Stimulated activated effector memory CD8-positive, alpha-beta T cell treated with anti-CD3 and anti-CD28 coated beads, Interleukin-12 subunit alpha, Interleukin-12 subunit beta, amount 100 ng/mL, for 72 hours (primary cell): ENCODE measurements at regions not wholly inside any gene's neighbourhood (a gene's known extent, or its start where the extent isn't known, plus 50 kb on each side); places are given as distances from the start of the nearest gene placed in this dataset.
"Not testable (repeated sequence)": the region's sequence is repeated elsewhere in the genome, so short reads cannot be mapped to it uniquely, and the experiment has no call there.

ENCODE experiments used
- ATAC-seq: fragments of 150-1000 bp; cut with Tn5 transposase; 2 replicates; pipeline ENCODE4 v1.10.0; 2021
- DNase-seq, 2 donors: peaks; one replicate each; pipeline ENCODE4 v3.0.0; 2021 to 2022; ENCODE audit warnings: low spot score in 2 of 2
- H3K27ac Mint-ChIP-seq: one replicate; pipeline ENCODE4 v1.8.0; 2022; ENCODE audit warnings: mild to moderate bottlenecking, mixed read lengths
- H3K36me3 Mint-ChIP-seq: one replicate; pipeline ENCODE4 v1.8.0; 2022; ENCODE audit warnings: mild to moderate bottlenecking, mixed read lengths
- H3K4me1 Mint-ChIP-seq: one replicate; pipeline ENCODE4 v1.8.0; 2022; ENCODE audit warnings: mixed read lengths
- H3K4me3 Mint-ChIP-seq: one replicate; pipeline ENCODE4 v1.8.0; 2022; ENCODE audit warnings: mild to moderate bottlenecking, mixed read lengths
- H3K9me3 Mint-ChIP-seq: one replicate; pipeline ENCODE4 v1.8.0; 2022; ENCODE audit warnings: mixed read lengths

- H3K27ac Mint-ChIP-seq: no peak overlapping the region
- peaks cover 12% of the 10 kb centered on the region for H3K9me3 Mint-ChIP-seq
- H3K4me3 Mint-ChIP-seq: no peak overlapping the region
- ATAC-seq (no peak), DNase-seq (no peak)
- no peaks in the 10 kb centered on the region for H3K36me3 Mint-ChIP-seq
- no peaks in the 10 kb centered on the region for H3K4me1 Mint-ChIP-seq
These were observed 194.1 kb upstream of the TENM4 start for GRCh38 chr11:79634905-79635304.

GRCh38 chr11:79627281-79627680 lies 186.5 kb upstream of the TENM4 start:
- ATAC-seq (no peak), DNase-seq (no peak)
- H3K9me3 Mint-ChIP-seq: peaks cover 10% of the 10 kb centered on the region
- H3K36me3 Mint-ChIP-seq: no peaks in the 10 kb centered on the region
- H3K4me3 Mint-ChIP-seq: no peak overlapping the region
- no peaks in the 10 kb centered on the region for H3K4me1 Mint-ChIP-seq
- H3K27ac Mint-ChIP-seq: no peak overlapping the region

- no peak for DNase-seq
- H3K27ac Mint-ChIP-seq: no peak overlapping the region
- no peaks in the 10 kb centered on the region for H3K36me3 Mint-ChIP-seq
- H3K4me1 Mint-ChIP-seq: no peaks in the 10 kb centered on the region
- ATAC-seq: peak; percentile 65
- no peak overlapping the region for H3K4me3 Mint-ChIP-seq
- peaks cover 8% of the 10 kb centered on the region for H3K9me3 Mint-ChIP-seq
These were observed 185.6 kb upstream of the TENM4 start for GRCh38 chr11:79626135-79627075.

- H3K36me3 Mint-ChIP-seq: no peaks in the 10 kb centered on the region
- ATAC-seq (no peak), DNase-seq (no peak)
- H3K4me1 Mint-ChIP-seq: no peaks in the 10 kb centered on the region
- no peak overlapping the region for H3K4me3 Mint-ChIP-seq
- H3K27ac Mint-ChIP-seq: no peak overlapping the region
- peaks cover 6% of the 10 kb centered on the region for H3K9me3 Mint-ChIP-seq
These were observed 182.5 kb upstream of the TENM4 start for GRCh38 chr11:79623375-79623774.

- no peak overlapping the region for H3K4me3 Mint-ChIP-seq
- no peak overlapping the region for H3K27ac Mint-ChIP-seq
- no peaks in the 10 kb centered on the region for H3K4me1 Mint-ChIP-seq
- DNase-seq: no peak
- H3K36me3 Mint-ChIP-seq: no peaks in the 10 kb centered on the region
- H3K9me3 Mint-ChIP-seq: peaks cover 18% of the 10 kb centered on the region
- ATAC-seq: no peak
These were observed 176.7 kb upstream of the TENM4 start for GRCh38 chr11:79617561-79617960.

GRCh38 chr11:79616392-79616851 lies 175.6 kb upstream of the TENM4 start:
- H3K4me1 Mint-ChIP-seq: no peaks in the 10 kb centered on the region
- no peak for ATAC-seq
- no peak for DNase-seq

GRCh38 chr11:79615425-79615824 lies 174.6 kb upstream of the TENM4 start:
- H3K36me3 Mint-ChIP-seq: no peaks in the 10 kb centered on the region
- ATAC-seq: no peak
- no peaks in the 10 kb centered on the region for H3K4me1 Mint-ChIP-seq
- DNase-seq: no peak
- H3K4me3 Mint-ChIP-seq: no peak overlapping the region
- H3K27ac Mint-ChIP-seq: no peak overlapping the region
- peaks cover 15% of the 10 kb centered on the region for H3K9me3 Mint-ChIP-seq

More at GRCh38 chr11:79616392-79616851, 175.6 kb upstream of the TENM4 start:
- Mint-ChIP-seq H3K36me3 (no peaks in the 10 kb centered on the region), H3K4me3 (no peak overlapping the region), H3K27ac (no peak overlapping the region), H3K9me3 (peaks cover 17% of the 10 kb centered on the region)

GRCh38 chr11:79610678-79611077 lies 169.8 kb upstream of the TENM4 start:
- ATAC-seq (no peak), DNase-seq (no peak)
- Mint-ChIP-seq H3K36me3 (no peaks in the 10 kb centered on the region), H3K9me3 (peaks cover 15% of the 10 kb centered on the region), H3K27ac (no peak overlapping the region), H3K4me3 (no peak overlapping the region), H3K4me1 (no peaks in the 10 kb centered on the region)

GRCh38 chr11:79610139-79610538 lies 169.3 kb upstream of the TENM4 start:
- Mint-ChIP-seq H3K9me3 (peaks cover 13% of the 10 kb centered on the region), H3K36me3 (no peaks in the 10 kb centered on the region), H3K4me1 (no peaks in the 10 kb centered on the region), H3K27ac (no peak overlapping the region), H3K4me3 (no peak overlapping the region)
- DNase-seq: no peak
- ATAC-seq: no peak

- no peaks in the 10 kb centered on the region for H3K4me1 Mint-ChIP-seq
- H3K9me3 Mint-ChIP-seq: peaks cover 11% of the 10 kb centered on the region
- no peaks in the 10 kb centered on the region for H3K36me3 Mint-ChIP-seq
- no peak overlapping the region for H3K4me3 Mint-ChIP-seq
- H3K27ac Mint-ChIP-seq: no peak overlapping the region
- ATAC-seq: no peak
- DNase-seq: no peak
These were observed 168.7 kb upstream of the TENM4 start for GRCh38 chr11:79609511-79609910.

GRCh38 chr11:79606461-79606860 lies 165.6 kb upstream of the TENM4 start:
- ATAC-seq, H3K36me3 Mint-ChIP-seq, H3K4me3 Mint-ChIP-seq, DNase-seq, H3K4me1 Mint-ChIP-seq, H3K27ac Mint-ChIP-seq: not testable (repeated sequence)
- peaks cover 17% of the 10 kb centered on the region for H3K9me3 Mint-ChIP-seq

GRCh38 chr11:79600711-79601110 lies 159.9 kb upstream of the TENM4 start:
- H3K9me3 Mint-ChIP-seq: peaks cover 24% of the 10 kb centered on the region

GRCh38 chr11:79594834-79595233 lies 154.0 kb upstream of the TENM4 start:
- no peaks in the 10 kb centered on the region for H3K4me1 Mint-ChIP-seq
- peaks cover 19% of the 10 kb centered on the region for H3K9me3 Mint-ChIP-seq
- DNase-seq (no peak), ATAC-seq (no peak)
- H3K36me3 Mint-ChIP-seq: no peaks in the 10 kb centered on the region
- H3K27ac Mint-ChIP-seq: no peak overlapping the region
- H3K4me3 Mint-ChIP-seq: no peak overlapping the region

More at GRCh38 chr11:79600711-79601110, 159.9 kb upstream of the TENM4 start:
- H3K36me3 Mint-ChIP-seq: no peaks in the 10 kb centered on the region
- H3K4me3 Mint-ChIP-seq: no peak overlapping the region
- ATAC-seq (no peak), DNase-seq (no peak)
- H3K27ac Mint-ChIP-seq: no peak overlapping the region
- no peaks in the 10 kb centered on the region for H3K4me1 Mint-ChIP-seq

- no peaks in the 10 kb centered on the region for H3K36me3 Mint-ChIP-seq
- DNase-seq: no peak
- no peak overlapping the region for H3K4me3 Mint-ChIP-seq
- H3K27ac Mint-ChIP-seq: no peak overlapping the region
- no peaks in the 10 kb centered on the region for H3K4me1 Mint-ChIP-seq
- ATAC-seq: no peak
- peaks cover 15% of the 10 kb centered on the region for H3K9me3 Mint-ChIP-seq
These were observed 152.0 kb upstream of the TENM4 start for GRCh38 chr11:79592824-79593223.

- Mint-ChIP-seq H3K36me3 (no peaks in the 10 kb centered on the region), H3K27ac (no peak overlapping the region), H3K4me3 (no peak overlapping the region), H3K9me3 (peaks cover 15% of the 10 kb centered on the region), H3K4me1 (no peaks in the 10 kb centered on the region)
- no peak for DNase-seq
- no peak for ATAC-seq
These were observed 151.6 kb upstream of the TENM4 start for GRCh38 chr11:79592406-79592805.

- no peak for DNase-seq
- no peak overlapping the region for H3K4me3 Mint-ChIP-seq
- no peaks in the 10 kb centered on the region for H3K9me3 Mint-ChIP-seq
- H3K27ac Mint-ChIP-seq: no peak overlapping the region
- ATAC-seq: no peak
- H3K36me3 Mint-ChIP-seq: no peaks in the 10 kb centered on the region
- no peaks in the 10 kb centered on the region for H3K4me1 Mint-ChIP-seq
These were observed 141.6 kb upstream of the TENM4 start for GRCh38 chr11:79582434-79582833.
